HG03342 (cell line): ENCODE measurements at regions not wholly inside any gene's neighbourhood (a gene's known extent, or its start where the extent isn't known, plus 50 kb on each side); places are given as distances from the start of the nearest gene placed in this dataset.

Experiments
- ATAC-seq: cut with Tn5 transposase; IDR thresholded peaks from one replicate; pipeline ENCODE4 v1.9.1; 2021; ENCODE audit warnings: mild to moderate bottlenecking, moderate library complexity; ENCODE audit not compliant: unreplicated experiment

GRCh38 chr4:182188622-182189021 lies 54.6 kb upstream of the TENM3 start:
- no peak for ATAC-seq

DNA sequence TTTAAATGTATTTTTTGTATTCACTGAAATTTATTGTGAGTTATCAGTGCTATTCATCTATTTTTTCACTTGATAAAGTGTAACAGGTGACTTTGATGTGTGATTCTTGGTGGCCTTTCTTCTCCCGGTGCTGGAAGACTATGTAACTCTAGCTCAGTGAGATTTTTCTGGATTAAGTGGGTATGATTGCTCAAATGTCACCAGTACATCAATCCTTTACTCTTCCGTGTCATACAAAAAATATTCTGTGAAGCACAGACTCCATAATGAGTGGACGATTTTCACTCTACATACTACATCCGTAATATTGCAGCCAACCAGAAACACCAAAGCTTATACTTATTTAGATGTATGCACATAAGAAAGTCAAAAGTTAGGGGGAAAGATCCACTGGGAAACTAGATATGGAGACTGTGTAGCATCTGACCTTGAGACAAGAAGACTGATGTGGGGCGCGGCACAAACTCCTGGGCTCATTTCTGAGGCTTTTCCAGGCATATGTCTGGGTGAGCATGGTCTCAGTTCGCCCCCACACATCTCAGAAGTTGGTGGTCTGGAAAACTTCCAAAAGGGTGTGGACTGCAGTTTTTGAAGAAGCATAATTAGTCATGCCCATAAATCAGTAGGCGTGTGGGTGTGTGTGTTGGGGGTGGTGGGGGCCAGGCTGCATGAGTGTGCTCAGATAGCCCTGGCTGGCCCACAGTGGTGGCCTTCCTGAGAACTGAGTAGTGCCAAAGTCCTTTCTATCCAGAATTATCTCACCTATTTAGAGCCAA lies 53.9 kb upstream of the TENM3 start:
- no peak for ATAC-seq

- ATAC-seq: no peak
These were observed 52.9 kb upstream of the TENM3 start for GRCh38 chr4:182190306-182190705.

- ATAC-seq: no peak
These were observed 50.6 kb upstream of the TENM3 start for GRCh38 chr4:182192511-182193181.

GRCh38 chr4:182193311-182193710 lies 49.9 kb upstream of the TENM3 start:
- no peak for ATAC-seq
